Peyer's patch (tissue), 4 donors: ENCODE measurements at regions not wholly inside any gene's neighbourhood (a gene's known extent, or its start where the extent isn't known, plus 50 kb on each side); places are given as distances from the start of the nearest gene placed in this dataset.

Experiments used
- CTCF ChIP-seq, 6 experiments: fragments of 450-650 bp in 4 of 6; fragments of 200-600 bp in 2 of 6; sonication (generic) in 1 of 6; IDR thresholded peaks; one replicate each; pipeline ENCODE4 v1.5.1; 2017 to 2019; ENCODE audit warnings: antibody characterized with exemption in 6 of 6, mild to moderate bottlenecking in 3 of 6, moderate library complexity in 1 of 6
- POLR2A ChIP-seq, 2 donors: fragments of 450-650 bp; IDR thresholded peaks; one replicate each; pipeline ENCODE4 v1.5.1; 2017; ENCODE audit warnings: antibody characterized with exemption in 2 of 2, mild to moderate bottlenecking in 2 of 2, moderate library complexity in 2 of 2

GRCh38 chr9:102178811-102179210, 440.4 kb upstream of the GRIN3A start:
- TF ChIP-seq CTCF (IDR thresholded peaks at IDR 0.05) (no peak), POLR2A (IDR thresholded peaks at IDR 0.05) (no peak)
